Thymus (tissue), 11 donors: ENCODE measurements at regions not wholly inside any gene's neighbourhood (a gene's known extent, or its start where the extent isn't known, plus 50 kb on each side); places are given as distances from the start of the nearest gene placed in this dataset.
"Not testable (repeated sequence)": the region's sequence is repeated elsewhere in the genome, so short reads cannot be mapped to it uniquely, and the experiment has no call there.

Experiments used
- DNase-seq, 9 donors: peaks; one replicate each; pipeline ENCODE4 v3.0.0-alpha.2; 2013; ENCODE audit warnings: low spot score in 9 of 9, low read depth in 6 of 9, missing footprints in 1 of 9
- H3K27ac ChIP-seq, 2 donors: one replicate each; pipeline ENCODE4 v1.5.1; 2013; ENCODE audit warnings: control low read depth in 1 of 2, low read depth in 1 of 2, low read length in 1 of 2, mild to moderate bottlenecking in 1 of 2, moderate library complexity in 1 of 2
- H3K27me3 ChIP-seq, 2 donors: one replicate each; pipeline ENCODE4 v1.5.1; 2013; ENCODE audit warnings: low read length in 1 of 2; ENCODE audit not compliant: control insufficient read depth in 2 of 2, insufficient read depth in 1 of 2
- H3K36me3 ChIP-seq, 2 donors: one replicate each; pipeline ENCODE4 v1.5.1; 2013; ENCODE audit warnings: low read length in 1 of 2, mild to moderate bottlenecking in 1 of 2, moderate library complexity in 1 of 2; ENCODE audit not compliant: control insufficient read depth in 2 of 2, insufficient read depth in 2 of 2
- H3K4me1 ChIP-seq, 2 donors: one replicate each; pipeline ENCODE4 v1.5.1; 2013; ENCODE audit warnings: low read length in 2 of 2; ENCODE audit not compliant: control insufficient read depth in 2 of 2, insufficient read depth in 2 of 2
- H3K4me3 ChIP-seq, 2 donors: one replicate each; pipeline ENCODE4 v1.5.1; 2013; ENCODE audit warnings: low read length in 2 of 2, control low read depth in 1 of 2, mild to moderate bottlenecking in 1 of 2
- H3K9me3 ChIP-seq, 2 donors: one replicate each; pipeline ENCODE4 v1.5.1; 2013; ENCODE audit warnings: low read length in 1 of 2, mild to moderate bottlenecking in 1 of 2; ENCODE audit not compliant: control insufficient read depth in 2 of 2, insufficient read depth in 1 of 2
- WGBS: extraction: QIAGEN DNeasy Blood & Tissue Kit; methylation state at CpG from one replicate; pipeline ENCODE4 v1.1.7; 2013; 5-methylcytosine and 5-hydroxymethylcytosine counted together
- donor health status: healthy.

GRCh38 chr15:92843326-92843725 is 56.8 kb upstream of the CHD2 start:
- no peaks in the 10 kb centered on the region for H3K9me3 ChIP-seq
- WGBS, result 96% methylated on average over 8 of the region's 8 CpGs
- H3K27ac ChIP-seq, result peak overlapping the region in 1 of 2 donors; percentile 77
- no peak for DNase-seq
- no peaks in the 10 kb centered on the region for H3K36me3 ChIP-seq
- peaks cover 32 to 56% of the 10 kb centered on the region in 2 donors for H3K4me1 ChIP-seq
- H3K27me3 ChIP-seq, result no peaks in the 10 kb centered on the region
- H3K4me3 ChIP-seq, result no peak overlapping the region

- Histone ChIP-seq H3K27ac (peak overlapping the region; percentile 11 to 75), H3K4me1 (peaks cover 31 to 56% of the 10 kb centered on the region in 2 donors), H3K4me3 (no peak overlapping the region), H3K9me3 (no peaks in the 10 kb centered on the region), H3K27me3 (no peaks in the 10 kb centered on the region), H3K36me3 (no peaks in the 10 kb centered on the region)
- DNase-seq, result peak in 1 of 9 donors; percentile 44
- WGBS, result 58% methylated on average over 7 of the region's 7 CpGs
Measured at GRCh38 chr15:92843814-92844213, 56.3 kb upstream of the CHD2 start.

- H3K36me3 ChIP-seq, result no peaks in the 10 kb centered on the region
- peaks cover 25 to 56% of the 10 kb centered on the region in 2 donors for H3K4me1 ChIP-seq
- peak in 3 of 9 donors; percentile 35 to 82 (median 53) for DNase-seq
- H3K27me3 ChIP-seq, result no peaks in the 10 kb centered on the region
- no peak overlapping the region for H3K4me3 ChIP-seq
- peaks cover 0 to 5% of the 10 kb centered on the region in 2 donors for H3K9me3 ChIP-seq
- peak overlapping the region; percentile 75 to 79 for H3K27ac ChIP-seq
Measured at GRCh38 chr15:92845126-92845508, 55.0 kb upstream of the CHD2 start.

- peaks cover 20 to 46% of the 10 kb centered on the region in 2 donors for H3K4me1 ChIP-seq
Measured at GRCh38 chr15:92846741-92847140, 53.4 kb upstream of the CHD2 start.

GRCh38 chr15:92847841-92848240 is 52.3 kb upstream of the CHD2 start:
- Histone ChIP-seq H3K27ac (no peak overlapping the region), H3K4me3 (no peak overlapping the region), H3K9me3 (peaks cover 0 to 10% of the 10 kb centered on the region in 2 donors), H3K27me3 (no peaks in the 10 kb centered on the region), H3K36me3 (no peaks in the 10 kb centered on the region), H3K4me1 (peaks cover 20 to 46% of the 10 kb centered on the region in 2 donors)
- WGBS, result 98% methylated on average over 5 of the region's 5 CpGs
- DNase-seq, result no peak

More at GRCh38 chr15:92846741-92847140, 53.4 kb upstream of the CHD2 start:
- no peak overlapping the region for H3K27ac ChIP-seq
- no peaks in the 10 kb centered on the region for H3K36me3 ChIP-seq
- H3K27me3 ChIP-seq, result no peaks in the 10 kb centered on the region
- H3K9me3 ChIP-seq, result peaks cover 0 to 10% of the 10 kb centered on the region in 2 donors
- no peak for DNase-seq
- H3K4me3 ChIP-seq, result no peak overlapping the region
- 97% methylated on average over 1 of the region's 1 CpG for WGBS

GRCh38 chr15:92848464-92848851 is 51.7 kb upstream of the CHD2 start:
- Histone ChIP-seq H3K9me3 (peaks cover 0 to 10% of the 10 kb centered on the region in 2 donors), H3K27me3 (no peaks in the 10 kb centered on the region), H3K27ac (peak overlapping the region in 1 of 2 donors; percentile 35), H3K4me3 (no peak overlapping the region), H3K4me1 (peaks cover 15 to 45% of the 10 kb centered on the region in 2 donors), H3K36me3 (no peaks in the 10 kb centered on the region)
- 97% methylated on average over 7 of the region's 7 CpGs for WGBS
- DNase-seq, result no peak

- Histone ChIP-seq H3K9me3 (peaks cover 0 to 10% of the 10 kb centered on the region in 2 donors), H3K27me3 (no peaks in the 10 kb centered on the region), H3K4me3 (no peak overlapping the region), H3K4me1 (peaks cover 11 to 39% of the 10 kb centered on the region in 2 donors), H3K27ac (peak overlapping the region; percentile 75 to 80), H3K36me3 (no peaks in the 10 kb centered on the region)
- DNase-seq, result peak in 4 of 9 donors; percentile 62 to 86 (median 68)
- 81% methylated on average over 13 of the region's 13 CpGs for WGBS
Measured at GRCh38 chr15:92848852-92849598, 51.1 kb upstream of the CHD2 start.

GRCh38 chr15:92850218-92850617 is 49.9 kb upstream of the CHD2 start:
- DNase-seq, H3K36me3 ChIP-seq, H3K27me3 ChIP-seq, H3K4me3 ChIP-seq: not testable (repeated sequence)
- peaks cover 0 to 10% of the 10 kb centered on the region in 2 donors for H3K9me3 ChIP-seq
- H3K4me1 ChIP-seq, result peaks cover 7 to 31% of the 10 kb centered on the region in 2 donors
- H3K27ac ChIP-seq, result peak overlapping the region in 1 of 2 donors; percentile 24
- 96% methylated on average over 3 of the region's 3 CpGs for WGBS
